H1 (cell line): ENCODE measurements at regions not wholly inside any gene's neighbourhood (a gene's known extent, or its start where the extent isn't known, plus 50 kb on each side); places are given as distances from the start of the nearest gene placed in this dataset.

ENCODE experiments used
- CTCF ChIA-PET: fragments of 300-600 bp; sonication (Branson Sonifier 250); formaldehyde crosslinking; loops from one replicate; lab custom pipeline; 2021; ENCODE audit not compliant: partially characterized antibody; lab: Charles Lee
- POLR2A ChIA-PET: fragments of 300-600 bp; sonication (Branson Sonifier 250); formaldehyde crosslinking; loops from one replicate; lab custom pipeline; 2021; ENCODE audit warnings: inconsistent platforms; ENCODE audit not compliant: partially characterized antibody; lab: Charles Lee
- DNase-seq, 2 experiments: peaks; one replicate each; pipeline versions ENCODE4 v3.0.0 to v3.0.0-alpha.2; 2010 to 2022; ENCODE audit warnings: low spot score in 2 of 2, low read depth in 1 of 2, mixed read lengths in 1 of 2
- FAIRE-seq: peaks from 2 replicates; lab custom pipeline; 2011; peaks lifted over from hg19 to GRCh38; lab: Jason Lieb, UNC
- H2AFZ ChIP-seq: 2 replicates; pipeline ENCODE4 v1.8.1; 2012; ENCODE audit warnings: low read length, inconsistent platforms
- H2AK5ac ChIP-seq: 2 replicates; pipeline ENCODE4 v1.6.1; 2013; ENCODE audit warnings: low read depth, low read length
- H2BK120ac ChIP-seq: replicated peaks from 2 replicates; pipeline ENCODE3; 2013; ENCODE audit warnings: low read depth, low read length, inconsistent platforms
- H2BK12ac ChIP-seq: 2 replicates; pipeline ENCODE4 v1.6.1; 2013; ENCODE audit warnings: low read depth, low read length
- H2BK15ac ChIP-seq: 2 replicates; pipeline ENCODE4 v1.6.1; 2013; ENCODE audit warnings: low read length
- H2BK20ac ChIP-seq: 2 replicates; pipeline ENCODE4 v1.6.1; 2013; ENCODE audit warnings: low read length
- H2BK5ac ChIP-seq: 2 replicates; pipeline ENCODE4 v1.6.1; 2013; ENCODE audit warnings: low read depth, low read length
- H3K14ac ChIP-seq: 2 replicates; pipeline ENCODE4 v1.6.1; 2013; ENCODE audit warnings: inconsistent platforms; ENCODE audit not compliant: insufficient read length
- H3K18ac ChIP-seq: 2 replicates; pipeline ENCODE4 v1.6.1; 2013; ENCODE audit warnings: low read length; ENCODE audit errors: extremely low read depth
- H3K23ac ChIP-seq: 2 replicates; pipeline ENCODE4 v1.6.1; 2013; ENCODE audit warnings: inconsistent platforms; ENCODE audit not compliant: insufficient read length
- H3K23me2 ChIP-seq: 2 replicates; pipeline ENCODE4 v1.6.1; 2013; ENCODE audit warnings: low read depth, low read length
- H3K27ac ChIP-seq: 2 replicates; pipeline ENCODE4 v1.6.1; 2011; ENCODE audit warnings: low read depth, low read length, inconsistent platforms
- H3K27me3 ChIP-seq, 4 experiments: replicated peaks in 1 of 4; 1 replicate in 1 of 4; 2 replicates in 3 of 4; pipeline versions ENCODE4 v1.6.1 to v1.8.1; 2011 to 2013; ENCODE audit warnings: low read length in 3 of 4, mild to moderate bottlenecking in 3 of 4, inconsistent platforms in 2 of 4, mixed read lengths in 2 of 4, moderate library complexity in 1 of 4; ENCODE audit not compliant: control insufficient read depth in 3 of 4, insufficient read depth in 3 of 4; ENCODE audit errors: extremely low read depth in 1 of 4
- H3K36me3 ChIP-seq, 4 experiments: 2 replicates each; pipeline versions ENCODE4 v1.6.1 to v1.8.1; 2011 to 2013; ENCODE audit warnings: mild to moderate bottlenecking in 4 of 4, low read length in 3 of 4, moderate library complexity in 2 of 4, control low read depth in 1 of 4, inconsistent platforms in 1 of 4; ENCODE audit not compliant: insufficient read depth in 4 of 4, control insufficient read depth in 2 of 4
- H3K4ac ChIP-seq: replicated peaks from 2 replicates; pipeline ENCODE3; 2013; ENCODE audit warnings: low read length, low read depth, mixed read lengths, inconsistent platforms; ENCODE audit not compliant: insufficient read length
- H3K4me1 ChIP-seq, 4 experiments: replicated peaks in 1 of 4; 1 replicate in 1 of 4; 2 replicates in 3 of 4; pipeline versions ENCODE4 v1.6.1 to v1.8.1; 2011 to 2013; ENCODE audit warnings: low read length in 3 of 4, inconsistent platforms in 2 of 4, mixed read lengths in 1 of 4; ENCODE audit not compliant: insufficient read depth in 4 of 4, control insufficient read depth in 3 of 4
- H3K4me2 ChIP-seq, 2 experiments: 2 replicates each; pipeline versions ENCODE4 v1.6.1 to v1.8.1; 2011 to 2013; ENCODE audit warnings: low read depth in 2 of 2, low read length in 2 of 2, control low read depth in 1 of 2, inconsistent platforms in 1 of 2, mild to moderate bottlenecking in 1 of 2; ENCODE audit not compliant: insufficient read depth in 1 of 2
- H3K4me3 ChIP-seq, 4 experiments: fragments of 200-600, 300-600 bp in 1 of 4; sonication (generic), shearing (Covaris generic), sonication (Bioruptor Twin) in 1 of 4; 2 replicates each; pipeline versions ENCODE4 v1.5.1 to v1.8.1; 2011 to 2016; ENCODE audit warnings: low read length in 4 of 4, low read depth in 3 of 4, control low read depth in 2 of 4, inconsistent platforms in 2 of 4, mild to moderate bottlenecking in 2 of 4, mixed read lengths in 1 of 4, moderate library complexity in 1 of 4; ENCODE audit not compliant: insufficient read depth in 2 of 4; ENCODE audit errors: extremely low read depth in 1 of 4
- H3K56ac ChIP-seq: replicated peaks from 2 replicates; pipeline ENCODE3; 2013; ENCODE audit warnings: low read depth, mild to moderate bottlenecking, mixed read lengths, low read length, inconsistent platforms; ENCODE audit not compliant: insufficient read length
- H3K79me1 ChIP-seq: 2 replicates; pipeline ENCODE4 v1.6.1; 2013; ENCODE audit warnings: low read depth, low read length, control low read depth
- H3K79me2 ChIP-seq, 2 experiments: 2 replicates each; pipeline versions ENCODE4 v1.6.1 to v1.8.1; 2012 to 2013; ENCODE audit warnings: low read length in 2 of 2, mild to moderate bottlenecking in 2 of 2, inconsistent platforms in 1 of 2; ENCODE audit not compliant: insufficient read depth in 2 of 2, control insufficient read depth in 1 of 2
- H3K9ac ChIP-seq, 4 experiments: replicated peaks in 1 of 4; 1 replicate in 1 of 4; 2 replicates in 3 of 4; pipeline versions ENCODE4 v1.6.1 to v1.8.1; 2011 to 2013; ENCODE audit warnings: low read depth in 3 of 4, low read length in 3 of 4, control low read depth in 2 of 4, mild to moderate bottlenecking in 2 of 4, moderate library complexity in 2 of 4, inconsistent platforms in 1 of 4; ENCODE audit errors: extremely low read depth in 1 of 4
- H3K9me3 ChIP-seq, 2 experiments: 2 replicates each; pipeline versions ENCODE4 v1.6.1 to v1.8.1; 2012 to 2013; ENCODE audit warnings: mild to moderate bottlenecking in 2 of 2, moderate library complexity in 2 of 2, control low read depth in 1 of 2, inconsistent platforms in 1 of 2, low read depth in 1 of 2, low read length in 1 of 2, mixed read lengths in 1 of 2; ENCODE audit not compliant: insufficient read depth in 2 of 2
- H4K20me1 ChIP-seq, 2 experiments: replicated peaks in 1 of 2; 2 replicates each; pipeline versions ENCODE3 to v1.8.1; 2011 to 2013; ENCODE audit warnings: inconsistent platforms in 2 of 2, low read length in 2 of 2, mild to moderate bottlenecking in 1 of 2; ENCODE audit not compliant: insufficient read depth in 2 of 2, control insufficient read depth in 1 of 2
- H4K5ac ChIP-seq: 2 replicates; pipeline ENCODE4 v1.6.1; 2013; ENCODE audit warnings: low read length, low read depth, mixed read lengths, inconsistent platforms; ENCODE audit not compliant: insufficient read length
- H4K8ac ChIP-seq: 2 replicates; pipeline ENCODE4 v1.8.0; 2013; ENCODE audit warnings: mild to moderate bottlenecking, moderate library complexity, low read length, inconsistent platforms; ENCODE audit not compliant: insufficient read depth; ENCODE audit errors: extremely low read depth
- H4K91ac ChIP-seq: replicated peaks from 2 replicates; pipeline ENCODE3; 2013; ENCODE audit warnings: low read length, mixed read lengths, inconsistent platforms; ENCODE audit not compliant: insufficient read length
- CREB1 ChIP-seq: IDR thresholded peaks from 2 replicates; pipeline ENCODE4 v1.6.1; 2012; ENCODE audit warnings: inconsistent platforms
- WGBS, 2 experiments: shearing (Covaris generic) in 1 of 2; methylation state at CpG; one replicate each; pipeline versions ENCODE4 v1.1.6 to v1.1.7; 2013 to 2015; ENCODE audit warnings: low lambda C conversion rate in 2 of 2, mixed read lengths in 2 of 2, inconsistent platforms in 1 of 2, low coverage in 1 of 2, missing lambda C conversion rate in 1 of 2; ENCODE audit not compliant: insufficient replicate concordance in 2 of 2, insufficient coverage in 1 of 2, insufficient read length in 1 of 2; ENCODE audit errors: extremely low coverage in 1 of 2, missing lambda C conversion rate in 1 of 2; 5-methylcytosine and 5-hydroxymethylcytosine counted together

GRCh38 chr21:20016435-20017005, 981.7 kb upstream of the NCAM2 start:
- Histone ChIP-seq H2BK20ac (no peak overlapping the region), H3K4me3 (peak overlapping the region in 1 of 4 experiments; percentile 13; a peak in 1 of 8 replicates), H3K4me1 (peaks cover 0 to 13% (median 2%) of the 10 kb centered on the region in 4 experiments; a peak in 2 of 7 replicates), H3K27ac (no peak overlapping the region), H3K9me3 (no peaks in the 10 kb centered on the region), H4K5ac (peak overlapping the region; percentile 58), H2BK12ac (no peak overlapping the region), H2BK15ac (no peak overlapping the region), H4K91ac (no peak overlapping the region), H3K4me2 (peak overlapping the region in 1 of 2 experiments; percentile 8; a peak in 2 of 4 replicates), H2BK5ac (no peak overlapping the region), H2AFZ (no peak overlapping the region), H3K27me3 (no peaks in the 10 kb centered on the region), H3K23ac (no peak overlapping the region), H4K20me1 (no peaks in the 10 kb centered on the region), H3K9ac (no peak overlapping the region), H3K4ac (no peak overlapping the region), H2AK5ac (no peak overlapping the region), H3K79me1 (no peaks in the 10 kb centered on the region), H3K18ac (no peak overlapping the region), H3K23me2 (no peaks in the 10 kb centered on the region), H3K79me2 (no peaks in the 10 kb centered on the region), H3K56ac (no peak overlapping the region), H2BK120ac (no peak overlapping the region), H3K14ac (no peak overlapping the region), H4K8ac (no peak overlapping the region), H3K36me3 (no peaks in the 10 kb centered on the region)
- ChIA-PET POLR2A (no interaction called here), CTCF (interaction anchor here (1.0 to 1.5 kb wide), 2 partner anchors 24 to 35 kb away, joined by 3 read pairs; no protein-coding TSS in a partner anchor)
- WGBS, 2 experiments = 55% methylated on average over 8 of the region's 8 CpGs; no CpG with 5 or more reads in 1 of the 2 experiments
- FAIRE-seq (peak; percentile 83), DNase-seq (peak in 1 of 2 experiments; percentile 13)
- TF ChIP-seq CREB1 = 0 out of 2 replicates have a peak, but pooled peaks have one; percentile 24
